GM18867 (cell line): ENCODE measurements at regions not wholly inside any gene's neighbourhood (a gene's known extent, or its start where the extent isn't known, plus 50 kb on each side); places are given as distances from the start of the nearest gene placed in this dataset.

Experiments
- ATAC-seq: cut with Tn5 transposase; IDR thresholded peaks from one replicate; pipeline ENCODE4 v1.9.1; 2021; ENCODE audit warnings: mild to moderate bottlenecking, moderate library complexity; ENCODE audit not compliant: unreplicated experiment

GRCh38 chr5:89942171-89942570 lies 467.4 kb downstream of the CETN3 start:
- ATAC-seq = no peak

GRCh38 chr5:89936576-89936975 lies 473.0 kb downstream of the CETN3 start:
- no peak for ATAC-seq

GRCh38 chr5:89934069-89934468 lies 475.5 kb downstream of the CETN3 start:
- peak; percentile 45 for ATAC-seq

GRCh38 chr5:89932771-89933181 lies 476.8 kb downstream of the CETN3 start:
- no peak for ATAC-seq

- peak; percentile 87 for ATAC-seq
Observed at GRCh38 chr5:89930591-89931392, 478.8 kb downstream of the CETN3 start.

- no peak for ATAC-seq
Observed at GRCh38 chr5:89929834-89930233, 479.7 kb downstream of the CETN3 start.

- ATAC-seq = no peak
Observed at GRCh38 chr5:89929173-89929572, 480.4 kb downstream of the CETN3 start.

GRCh38 chr5:89922161-89922560 lies 487.4 kb downstream of the CETN3 start:
- ATAC-seq = no peak

- no peak for ATAC-seq
Observed at GRCh38 chr5:89917112-89917511, 492.4 kb downstream of the CETN3 start.

- ATAC-seq = no peak
Observed at GRCh38 chr5:89916131-89916530, 493.4 kb downstream of the CETN3 start.

GRCh38 chr5:89908876-89909275 lies 500.7 kb downstream of the CETN3 start:
- ATAC-seq = no peak

- ATAC-seq = no peak
Observed at GRCh38 chr5:89904442-89904841, 505.1 kb downstream of the CETN3 start.

GRCh38 chr5:89901983-89902382 lies 507.6 kb downstream of the CETN3 start:
- ATAC-seq = no peak

- no peak for ATAC-seq
Observed at GRCh38 chr5:89901346-89901745, 508.2 kb downstream of the CETN3 start.

- no peak for ATAC-seq
Observed at GRCh38 chr5:89900346-89900745, 509.2 kb downstream of the CETN3 start.

GRCh38 chr5:89899559-89899958 lies 510.0 kb downstream of the CETN3 start:
- ATAC-seq = no peak

- ATAC-seq = no peak
Observed at GRCh38 chr5:89893546-89893945, 516.0 kb downstream of the CETN3 start.

GRCh38 chr5:89885670-89886069 lies 523.9 kb downstream of the CETN3 start:
- ATAC-seq = no peak

- ATAC-seq = no peak
Observed at GRCh38 chr5:89883967-89884366, 525.6 kb downstream of the CETN3 start.

- no peak for ATAC-seq
Observed at GRCh38 chr5:89878140-89879132, 531.1 kb downstream of the CETN3 start.

GRCh38 chr5:89871906-89872305 lies 537.6 kb downstream of the CETN3 start:
- no peak for ATAC-seq

GRCh38 chr5:89869346-89869745 lies 540.2 kb downstream of the CETN3 start:
- no peak for ATAC-seq
